ENCODE measurements at regions not wholly inside any gene's neighbourhood (a gene's known extent, or its start where the extent isn't known, plus 50 kb on each side); places are given as distances from the start of the nearest gene placed in this dataset.

DNA sequence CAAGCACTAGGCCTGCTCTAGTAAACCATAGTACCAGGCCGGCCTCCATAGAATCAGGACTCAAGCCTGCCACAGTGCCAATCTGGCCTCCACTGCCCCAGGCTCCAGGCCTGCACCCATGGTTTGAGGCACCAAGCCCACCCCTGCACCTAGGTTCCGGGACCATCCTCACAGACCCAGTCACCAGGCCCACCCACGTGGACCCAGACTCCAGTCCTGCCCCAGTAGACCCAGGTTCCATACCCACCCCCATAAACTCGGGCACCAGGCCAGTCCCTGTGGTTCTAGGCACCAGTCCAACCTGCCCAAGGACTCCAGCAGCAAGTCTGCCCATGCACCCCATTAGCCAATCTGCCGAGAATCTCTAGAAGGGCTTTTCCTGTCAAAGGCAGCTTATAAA lies 501.8 kb upstream of the TMPO start (continued):
- TF ChIP-seq, protein P1, sequence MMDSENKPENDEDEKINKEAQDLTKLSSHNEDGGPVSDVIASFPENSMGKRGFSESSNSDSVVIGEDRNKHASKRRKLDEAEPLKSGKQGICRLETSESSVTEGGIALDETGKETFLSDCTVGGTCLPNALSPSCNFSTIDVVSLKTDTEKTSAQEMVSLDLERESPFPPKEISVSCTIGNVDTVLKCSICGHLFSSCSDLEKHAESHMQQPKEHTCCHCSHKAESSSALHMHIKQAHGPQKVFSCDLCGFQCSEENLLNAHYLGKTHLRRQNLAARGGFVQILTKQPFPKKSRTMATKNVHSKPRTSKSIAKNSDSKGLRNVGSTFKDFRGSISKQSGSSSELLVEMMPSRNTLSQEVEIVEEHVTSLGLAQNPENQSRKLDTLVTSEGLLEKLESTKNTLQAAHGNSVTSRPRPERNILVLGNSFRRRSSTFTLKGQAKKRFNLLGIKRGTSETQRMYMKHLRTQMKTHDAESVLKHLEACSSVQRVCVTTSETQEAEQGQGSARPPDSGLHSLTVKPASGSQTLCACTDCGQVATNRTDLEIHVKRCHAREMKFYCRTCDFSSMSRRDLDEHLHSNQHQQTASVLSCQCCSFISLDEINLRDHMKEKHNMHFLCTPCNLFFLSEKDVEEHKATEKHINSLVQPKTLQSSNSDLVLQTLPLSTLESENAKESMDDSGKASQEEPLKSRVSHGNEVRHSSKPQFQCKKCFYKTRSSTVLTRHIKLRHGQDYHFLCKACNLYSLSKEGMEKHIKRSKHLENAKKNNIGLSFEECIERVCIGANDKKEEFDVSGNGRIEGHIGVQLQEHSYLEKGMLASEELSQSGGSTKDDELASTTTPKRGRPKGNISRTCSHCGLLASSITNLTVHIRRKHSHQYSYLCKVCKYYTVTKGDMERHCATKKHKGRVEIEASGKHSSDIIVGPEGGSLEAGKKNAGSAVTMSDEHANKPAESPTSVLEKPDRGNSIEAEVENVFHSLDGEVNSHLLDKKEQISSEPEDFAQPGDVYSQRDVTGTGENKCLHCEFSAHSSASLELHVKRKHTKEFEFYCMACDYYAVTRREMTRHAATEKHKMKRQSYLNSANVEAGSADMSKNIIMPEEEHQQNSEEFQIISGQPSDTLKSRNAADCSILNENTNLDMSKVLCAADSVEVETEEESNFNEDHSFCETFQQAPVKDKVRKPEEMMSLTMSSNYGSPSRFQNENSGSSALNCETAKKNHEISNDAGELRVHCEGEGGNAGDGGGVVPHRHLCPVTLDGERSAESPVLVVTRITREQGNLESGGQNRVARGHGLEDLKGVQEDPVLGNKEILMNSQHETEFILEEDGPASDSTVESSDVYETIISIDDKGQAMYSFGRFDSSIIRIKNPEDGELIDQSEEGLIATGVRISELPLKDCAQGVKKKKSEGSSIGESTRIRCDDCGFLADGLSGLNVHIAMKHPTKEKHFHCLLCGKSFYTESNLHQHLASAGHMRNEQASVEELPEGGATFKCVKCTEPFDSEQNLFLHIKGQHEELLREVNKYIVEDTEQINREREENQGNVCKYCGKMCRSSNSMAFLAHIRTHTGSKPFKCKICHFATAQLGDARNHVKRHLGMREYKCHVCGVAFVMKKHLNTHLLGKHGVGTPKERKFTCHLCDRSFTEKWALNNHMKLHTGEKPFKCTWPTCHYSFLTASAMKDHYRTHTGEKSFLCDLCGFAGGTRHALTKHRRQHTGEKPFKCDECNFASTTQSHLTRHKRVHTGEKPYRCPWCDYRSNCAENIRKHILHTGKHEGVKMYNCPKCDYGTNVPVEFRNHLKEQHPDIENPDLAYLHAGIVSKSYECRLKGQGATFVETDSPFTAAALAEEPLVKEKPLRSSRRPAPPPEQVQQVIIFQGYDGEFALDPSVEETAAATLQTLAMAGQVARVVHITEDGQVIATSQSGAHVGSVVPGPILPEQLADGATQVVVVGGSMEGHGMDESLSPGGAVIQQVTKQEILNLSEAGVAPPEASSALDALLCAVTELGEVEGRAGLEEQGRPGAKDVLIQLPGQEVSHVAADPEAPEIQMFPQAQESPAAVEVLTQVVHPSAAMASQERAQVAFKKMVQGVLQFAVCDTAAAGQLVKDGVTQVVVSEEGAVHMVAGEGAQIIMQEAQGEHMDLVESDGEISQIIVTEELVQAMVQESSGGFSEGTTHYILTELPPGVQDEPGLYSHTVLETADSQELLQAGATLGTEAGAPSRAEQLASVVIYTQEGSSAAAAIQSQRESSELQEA (IDR thresholded peaks at IDR 0.05; ENCODE audit: low read depth) = no peak
- TF ChIP-seq, protein P2, sequence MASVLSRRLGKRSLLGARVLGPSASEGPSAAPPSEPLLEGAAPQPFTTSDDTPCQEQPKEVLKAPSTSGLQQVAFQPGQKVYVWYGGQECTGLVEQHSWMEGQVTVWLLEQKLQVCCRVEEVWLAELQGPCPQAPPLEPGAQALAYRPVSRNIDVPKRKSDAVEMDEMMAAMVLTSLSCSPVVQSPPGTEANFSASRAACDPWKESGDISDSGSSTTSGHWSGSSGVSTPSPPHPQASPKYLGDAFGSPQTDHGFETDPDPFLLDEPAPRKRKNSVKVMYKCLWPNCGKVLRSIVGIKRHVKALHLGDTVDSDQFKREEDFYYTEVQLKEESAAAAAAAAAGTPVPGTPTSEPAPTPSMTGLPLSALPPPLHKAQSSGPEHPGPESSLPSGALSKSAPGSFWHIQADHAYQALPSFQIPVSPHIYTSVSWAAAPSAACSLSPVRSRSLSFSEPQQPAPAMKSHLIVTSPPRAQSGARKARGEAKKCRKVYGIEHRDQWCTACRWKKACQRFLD (CRISPR knock-in tag; IDR thresholded peaks at IDR 0.05) = no peak
- no peak for TF ChIP-seq SIRT6 (IDR thresholded peaks at IDR 0.05; ENCODE audit: low read depth, low read length)
- TF ChIP-seq PURB (CRISPR knock-in tag; IDR thresholded peaks at IDR 0.05; ENCODE audit: low read depth) = no peak
- no peak for TF ChIP-seq CHCHD3 (CRISPR knock-in tag; IDR thresholded peaks at IDR 0.05)
- TF ChIP-seq MTA3 (IDR thresholded peaks at IDR 0.05; ENCODE audit: borderline replicate concordance) = no peak
- TF ChIP-seq NR2C2 (CRISPR knock-in tag; IDR thresholded peaks at IDR 0.05) = no peak
- no peak for TF ChIP-seq NR2C2 (tag; IDR thresholded peaks at IDR 0.05)
- TF ChIP-seq MAFG (tag; conservative IDR thresholded peaks at IDR 0.05) = no peak
- TF ChIP-seq JUND (IDR thresholded peaks at IDR 0.05; ENCODE audit: borderline replicate concordance, low read depth, low read length) = no peak
- TF ChIP-seq JUND (tag; IDR thresholded peaks at IDR 0.05; ENCODE audit: borderline replicate concordance, low read depth, low read length) = no peak

All from K562 (cell line).